Right renal pelvis (tissue), 4 donors: ENCODE measurements at regions not wholly inside any gene's neighbourhood (a gene's known extent, or its start where the extent isn't known, plus 50 kb on each side); places are given as distances from the start of the nearest gene placed in this dataset.
"Not testable (repeated sequence)": the region's sequence is repeated elsewhere in the genome, so short reads cannot be mapped to it uniquely, and the experiment has no call there.

Experiments used
- DNase-seq, 4 donors: peaks; one replicate each; pipeline ENCODE4 v3.0.0-alpha.2; 2013; ENCODE audit warnings: low read depth in 4 of 4, low spot score in 3 of 4, missing footprints in 1 of 4

- DNase-seq = no peak
These were observed 886.9 kb downstream of the AMY1C start for GRCh38 chr1:104636581-104636980.

GRCh38 chr1:104646233-104646632 lies 896.5 kb downstream of the AMY1C start:
- DNase-seq = no peak

- DNase-seq = no peak
These were observed 898.6 kb downstream of the AMY1C start for GRCh38 chr1:104648269-104648691.

- not testable (repeated sequence) for DNase-seq
These were observed 914.7 kb downstream of the AMY1C start for GRCh38 chr1:104664374-104664773.

DNA sequence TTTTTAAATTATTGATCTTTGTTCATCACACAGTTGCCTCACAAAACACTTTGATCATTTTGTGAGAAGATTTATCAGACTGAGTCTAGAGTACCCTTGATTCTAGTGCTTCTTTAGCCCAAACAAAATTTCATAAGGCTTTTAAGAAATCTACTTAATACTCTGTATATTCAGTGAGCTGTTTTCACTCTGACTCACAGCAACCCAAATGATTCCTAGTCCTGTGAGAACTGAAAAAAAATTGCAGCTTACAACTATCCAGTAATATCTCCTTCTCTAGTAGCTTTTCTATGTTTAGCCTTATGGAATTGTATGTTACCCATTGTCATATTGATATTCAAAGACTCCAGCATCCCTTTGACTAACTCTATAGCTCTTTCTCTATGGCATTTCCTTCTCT lies 915.6 kb downstream of the AMY1C start:
- no peak for DNase-seq

DNA sequence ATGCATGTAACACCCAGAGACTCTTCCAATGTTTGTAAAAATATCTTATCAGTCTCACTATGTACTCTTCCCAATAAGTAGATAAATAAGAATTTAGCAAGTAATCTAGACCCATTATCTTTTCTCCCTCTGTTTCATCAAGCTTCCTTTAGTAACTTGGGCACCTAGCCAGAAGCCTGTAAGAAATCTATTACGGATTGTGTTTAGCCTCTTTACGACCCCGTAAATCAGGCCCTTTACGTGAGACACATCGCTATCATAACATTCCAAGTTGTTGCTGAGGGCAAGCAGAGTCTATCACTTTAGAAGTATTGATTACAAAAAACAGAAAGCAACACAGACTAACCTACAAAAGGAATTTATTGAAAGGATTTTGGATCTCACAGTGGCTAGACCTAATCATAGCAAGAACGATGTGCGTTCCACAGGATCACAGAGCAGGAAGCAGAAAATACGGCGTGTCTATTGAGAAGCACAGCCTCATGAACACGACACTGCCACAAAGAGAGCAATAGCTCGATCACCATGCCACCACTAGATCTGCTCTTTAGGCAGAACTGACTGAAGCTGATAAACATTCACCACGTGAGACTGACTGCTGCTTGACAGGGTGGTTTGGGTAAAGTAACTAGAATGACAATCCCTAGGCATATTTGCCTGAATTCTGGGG lies 922.1 kb downstream of the AMY1C start:
- peak in 1 of 4 donors; percentile 5 for DNase-seq

DNA sequence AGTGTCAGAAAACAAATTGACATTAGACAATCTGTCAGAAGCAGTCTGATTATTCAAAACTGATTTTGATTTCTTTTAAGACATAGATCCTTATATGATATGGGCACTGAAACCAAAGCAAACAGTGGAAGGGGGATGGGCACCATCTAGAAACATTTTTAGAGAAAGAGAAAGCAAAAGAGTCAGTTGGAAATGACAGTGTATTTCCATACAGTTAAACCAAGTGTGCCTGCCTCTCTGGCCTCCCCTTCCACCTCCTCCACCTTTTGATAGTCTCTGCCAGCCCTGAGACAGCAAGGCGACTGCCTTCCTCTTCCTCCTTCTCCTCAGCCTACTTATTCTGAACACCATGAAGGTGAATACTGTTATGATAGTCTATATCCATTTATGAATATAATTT lies 949.7 kb downstream of the AMY1C start:
- DNase-seq = no peak

- DNase-seq = no peak
These were observed 953.0 kb downstream of the AMY1C start for GRCh38 chr1:104702731-104703130.

DNA sequence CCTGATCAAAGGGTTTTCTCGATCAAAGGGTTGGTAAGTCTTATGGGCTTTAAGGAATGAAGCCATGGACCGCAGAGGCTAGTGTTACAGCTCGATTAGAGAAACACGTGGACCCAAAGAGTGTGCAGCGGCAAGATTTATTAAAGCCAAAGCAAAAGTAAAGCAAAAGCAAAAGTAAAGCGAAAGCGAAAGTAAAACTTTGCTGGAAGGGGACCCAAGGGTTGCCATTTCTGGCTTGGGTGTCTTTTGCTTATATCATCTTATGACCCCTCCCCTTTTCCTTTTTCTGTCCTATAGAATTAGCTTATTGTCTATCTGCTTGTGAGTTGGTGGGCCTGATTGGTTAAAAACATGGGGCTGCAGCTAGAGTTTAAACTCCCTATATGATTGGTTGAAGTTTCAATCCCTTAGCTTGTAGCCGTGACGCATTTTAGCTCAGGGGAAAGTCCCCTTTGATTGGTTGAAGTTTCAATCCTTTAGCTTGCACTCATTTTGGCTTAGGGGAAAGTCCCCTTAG lies 957.0 kb downstream of the AMY1C start:
- no peak for DNase-seq

DNA sequence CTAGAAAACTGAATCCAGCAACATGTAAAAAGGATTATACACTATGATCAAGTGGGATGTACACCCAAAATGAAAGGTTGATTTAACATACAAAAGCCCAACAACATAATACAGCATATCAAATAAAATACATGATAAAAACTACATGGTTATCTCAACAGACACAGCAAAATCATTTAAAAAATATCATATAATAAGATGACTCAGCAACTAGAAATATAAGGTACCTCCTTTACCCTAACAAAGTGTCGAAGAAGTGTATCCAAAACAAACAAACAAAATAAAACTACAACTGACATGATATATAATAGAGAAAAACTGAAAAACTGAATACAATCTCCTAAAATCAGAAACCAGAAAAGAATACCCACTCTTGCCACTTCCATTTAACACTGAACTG lies 969.1 kb downstream of the AMY1C start:
- no peak for DNase-seq

- DNase-seq = no peak
These were observed 971.0 kb downstream of the AMY1C start for GRCh38 chr1:104720741-104721140.

DNA sequence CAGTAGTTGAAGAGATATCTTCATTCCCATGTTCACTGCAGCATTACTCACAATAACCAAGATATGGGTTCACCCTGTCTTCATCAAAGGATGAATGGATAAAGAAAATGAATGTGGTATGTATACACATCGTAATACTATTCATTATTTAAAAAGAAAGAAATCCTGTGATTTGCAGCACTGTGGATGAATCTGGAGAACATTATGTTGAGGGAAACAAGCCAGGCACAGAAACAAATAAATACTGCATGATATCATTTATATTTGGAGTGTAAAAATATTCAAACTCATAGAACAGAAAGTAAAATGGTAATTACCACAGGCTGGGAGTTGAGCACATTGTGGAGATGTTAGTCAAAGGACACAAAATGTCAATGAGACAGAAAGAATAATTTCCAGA lies 977.2 kb downstream of the AMY1C start:
- DNase-seq = no peak

- no peak for DNase-seq
These were observed 984.2 kb downstream of the AMY1C start for GRCh38 chr1:104733866-104734265.

- no peak for DNase-seq
These were observed 996.2 kb downstream of the AMY1C start for GRCh38 chr1:104745875-104746274.

- no peak for DNase-seq
These were observed 997.3 kb downstream of the AMY1C start for GRCh38 chr1:104746994-104747393.

DNA sequence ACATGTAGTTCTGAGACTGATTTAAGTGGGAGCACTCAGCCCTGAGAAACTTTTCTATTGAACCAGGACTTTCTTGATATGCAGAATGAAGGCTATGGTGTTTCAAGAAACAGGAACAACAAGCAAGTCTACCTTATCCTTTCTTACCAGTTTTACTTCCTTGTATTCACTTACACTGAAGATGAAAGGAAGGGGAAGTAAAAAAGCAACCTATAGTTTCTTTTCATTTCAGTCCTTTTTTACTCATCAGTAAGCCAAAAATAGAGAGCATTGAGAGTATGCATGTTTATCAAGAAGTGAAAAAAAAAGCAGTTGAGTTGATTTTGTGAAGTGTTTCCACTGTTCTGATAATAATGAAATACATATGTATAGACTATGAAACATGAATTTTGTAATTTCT lies 1010.3 kb downstream of the AMY1C start:
- no peak for DNase-seq

GRCh38 chr1:104761961-104762570 lies 1012.4 kb downstream of the AMY1C start:
- DNase-seq = no peak

DNA sequence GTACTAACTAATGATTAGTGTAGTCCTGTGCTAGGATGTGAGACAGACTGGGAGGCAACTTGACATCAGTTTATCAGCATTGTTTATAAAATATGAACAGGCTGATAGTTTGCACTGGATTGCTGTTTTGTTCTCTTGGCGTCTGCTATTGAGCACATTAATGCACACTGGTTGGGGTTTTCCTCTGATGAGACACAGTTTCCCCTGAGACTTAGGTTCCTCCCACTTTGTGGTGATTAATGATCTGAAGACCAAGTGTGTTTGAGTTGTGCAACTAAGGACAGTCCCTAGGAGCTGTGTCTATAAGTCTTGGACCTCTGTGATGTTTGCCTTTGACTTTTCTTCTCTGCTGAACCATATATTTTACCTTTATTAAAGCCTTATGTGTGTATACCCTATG lies 1015.4 kb downstream of the AMY1C start:
- DNase-seq = no peak

- no peak for DNase-seq
These were observed 1018.8 kb downstream of the AMY1C start for GRCh38 chr1:104768466-104768865.

GRCh38 chr1:104780470-104781078 lies 1030.9 kb downstream of the AMY1C start:
- peak in 2 of 4 donors; percentile 6 to 23 for DNase-seq

- no peak for DNase-seq
These were observed 1036.0 kb downstream of the AMY1C start for GRCh38 chr1:104785575-104786187.
